ES-I3 (cell line): ENCODE measurements at regions not wholly inside any gene's neighbourhood (a gene's known extent, or its start where the extent isn't known, plus 50 kb on each side); places are given as distances from the start of the nearest gene placed in this dataset.

Experiments
- H3K36me3 ChIP-seq: 2 replicates; pipeline ENCODE4 v1.6.1; 2013; ENCODE audit warnings: mild to moderate bottlenecking, low read length, control low read depth, moderate library complexity; ENCODE audit not compliant: insufficient read depth
- H3K4me1 ChIP-seq: 2 replicates; pipeline ENCODE4 v1.6.1; 2013; ENCODE audit warnings: mild to moderate bottlenecking, control low read depth, low read length; ENCODE audit not compliant: insufficient read depth
- H3K9ac ChIP-seq: 2 replicates; pipeline ENCODE4 v1.6.1; 2013; ENCODE audit warnings: low read depth, mild to moderate bottlenecking, low read length, moderate library complexity
- H3K9me3 ChIP-seq: 2 replicates; pipeline ENCODE4 v1.6.1; 2013; ENCODE audit warnings: mild to moderate bottlenecking, low read length, moderate library complexity; ENCODE audit not compliant: control insufficient read depth, insufficient read depth

- Histone ChIP-seq H3K36me3 (no peaks in the 10 kb centered on the region), H3K9me3 (no peaks in the 10 kb centered on the region), H3K4me1 (no peaks in the 10 kb centered on the region), H3K9ac (no peak overlapping the region)
Measured at GRCh38 chr4:117357866-117358265, 272.5 kb upstream of the TRAM1L1 start.

GRCh38 chr4:117370944-117371668, 285.7 kb upstream of the TRAM1L1 start:
- no peaks in the 10 kb centered on the region; the same call in 1 of the 2 replicates for H3K4me1 ChIP-seq
- H3K9me3 ChIP-seq = no peaks in the 10 kb centered on the region
- no peaks in the 10 kb centered on the region for H3K36me3 ChIP-seq
- no peak overlapping the region for H3K9ac ChIP-seq

GRCh38 chr4:117375101-117375500, 289.7 kb upstream of the TRAM1L1 start:
- Histone ChIP-seq H3K4me1 (no peaks in the 10 kb centered on the region; the same call in 1 of the 2 replicates), H3K9me3 (no peaks in the 10 kb centered on the region), H3K9ac (no peak overlapping the region), H3K36me3 (no peaks in the 10 kb centered on the region)

GRCh38 chr4:117376692-117377091, 291.3 kb upstream of the TRAM1L1 start:
- Histone ChIP-seq H3K9me3 (no peaks in the 10 kb centered on the region), H3K4me1 (no peaks in the 10 kb centered on the region), H3K9ac (no peak overlapping the region), H3K36me3 (no peaks in the 10 kb centered on the region)

- H3K9ac ChIP-seq = no peak overlapping the region
- no peaks in the 10 kb centered on the region for H3K36me3 ChIP-seq
- H3K9me3 ChIP-seq = no peaks in the 10 kb centered on the region
- no peaks in the 10 kb centered on the region for H3K4me1 ChIP-seq
Measured at GRCh38 chr4:117378942-117379341, 293.6 kb upstream of the TRAM1L1 start.

- Histone ChIP-seq H3K4me1 (no peaks in the 10 kb centered on the region), H3K9ac (no peak overlapping the region), H3K36me3 (no peaks in the 10 kb centered on the region), H3K9me3 (no peaks in the 10 kb centered on the region)
Measured at GRCh38 chr4:117383468-117383867, 298.1 kb upstream of the TRAM1L1 start.

GRCh38 chr4:117385526-117385925, 300.1 kb upstream of the TRAM1L1 start:
- H3K4me1 ChIP-seq = no peaks in the 10 kb centered on the region
- H3K9ac ChIP-seq = no peak overlapping the region
- no peaks in the 10 kb centered on the region for H3K9me3 ChIP-seq
- H3K36me3 ChIP-seq = no peaks in the 10 kb centered on the region

- Histone ChIP-seq H3K36me3 (no peaks in the 10 kb centered on the region), H3K4me1 (no peaks in the 10 kb centered on the region), H3K9me3 (no peaks in the 10 kb centered on the region), H3K9ac (no peak overlapping the region)
Measured at GRCh38 chr4:117387072-117387471, 301.7 kb upstream of the TRAM1L1 start.

- Histone ChIP-seq H3K9ac (no peak overlapping the region), H3K9me3 (no peaks in the 10 kb centered on the region), H3K36me3 (no peaks in the 10 kb centered on the region), H3K4me1 (peaks cover 4% of the 10 kb centered on the region; the same call in 1 of the 2 replicates)
Measured at GRCh38 chr4:117400039-117400835, 314.9 kb upstream of the TRAM1L1 start.

GRCh38 chr4:117412661-117413060, 327.3 kb upstream of the TRAM1L1 start:
- H3K9me3 ChIP-seq = no peaks in the 10 kb centered on the region
- H3K9ac ChIP-seq = no peak overlapping the region
- no peaks in the 10 kb centered on the region for H3K36me3 ChIP-seq
- no peaks in the 10 kb centered on the region for H3K4me1 ChIP-seq

- Histone ChIP-seq H3K9me3 (no peaks in the 10 kb centered on the region), H3K4me1 (no peaks in the 10 kb centered on the region), H3K36me3 (no peaks in the 10 kb centered on the region), H3K9ac (no peak overlapping the region)
Measured at GRCh38 chr4:117417856-117418255, 332.5 kb upstream of the TRAM1L1 start.

- no peaks in the 10 kb centered on the region for H3K4me1 ChIP-seq
- H3K9ac ChIP-seq = no peak overlapping the region
- no peaks in the 10 kb centered on the region for H3K9me3 ChIP-seq
- no peaks in the 10 kb centered on the region for H3K36me3 ChIP-seq
Measured at GRCh38 chr4:117420948-117421347, 335.6 kb upstream of the TRAM1L1 start.

GRCh38 chr4:117421706-117422105, 336.3 kb upstream of the TRAM1L1 start:
- no peaks in the 10 kb centered on the region for H3K9me3 ChIP-seq
- H3K9ac ChIP-seq = no peak overlapping the region
- H3K4me1 ChIP-seq = no peaks in the 10 kb centered on the region
- H3K36me3 ChIP-seq = no peaks in the 10 kb centered on the region

- Histone ChIP-seq H3K4me1 (no peaks in the 10 kb centered on the region), H3K9me3 (no peaks in the 10 kb centered on the region), H3K36me3 (no peaks in the 10 kb centered on the region), H3K9ac (no peak overlapping the region)
Measured at GRCh38 chr4:117422297-117422696, 336.9 kb upstream of the TRAM1L1 start.

GRCh38 chr4:117425636-117426035, 340.3 kb upstream of the TRAM1L1 start:
- Histone ChIP-seq H3K9ac (no peak overlapping the region), H3K36me3 (no peaks in the 10 kb centered on the region), H3K4me1 (no peaks in the 10 kb centered on the region), H3K9me3 (no peaks in the 10 kb centered on the region; the same call in 1 of the 2 replicates)
